NCI-H774 (cell line): ENCODE measurements at regions not wholly inside any gene's neighbourhood (a gene's known extent, or its start where the extent isn't known, plus 50 kb on each side); places are given as distances from the start of the nearest gene placed in this dataset.
"Not testable (repeated sequence)": the region's sequence is repeated elsewhere in the genome, so short reads cannot be mapped to it uniquely, and the experiment has no call there.

ENCODE experiments used
- DNase-seq: peaks from one replicate; lab custom pipeline; 2025; lab: John Stamatoyannopoulos, UW

GRCh38 chr6:8361259-8361658 lies 74.1 kb downstream of the SLC35B3 start:
- no peak for DNase-seq

- DNase-seq, result no peak
Measured at GRCh38 chr6:8352966-8353340, 82.4 kb downstream of the SLC35B3 start.

- DNase-seq, result no peak
Measured at GRCh38 chr6:8352335-8352965, 82.9 kb downstream of the SLC35B3 start.

- DNase-seq, result no peak
Measured at GRCh38 chr6:8343600-8343999, 91.7 kb downstream of the SLC35B3 start.

- no peak for DNase-seq
Measured at GRCh38 chr6:8342241-8342819, 93.0 kb downstream of the SLC35B3 start.

- DNase-seq, result no peak
Measured at GRCh38 chr6:8337147-8337546, 98.2 kb downstream of the SLC35B3 start.

GRCh38 chr6:8336406-8337057 lies 98.8 kb downstream of the SLC35B3 start:
- DNase-seq, result no peak

GRCh38 chr6:8335896-8336295 lies 99.4 kb downstream of the SLC35B3 start:
- no peak for DNase-seq

- DNase-seq, result peak; percentile 21
Measured at GRCh38 chr6:8335381-8335780, 100.0 kb downstream of the SLC35B3 start.

GRCh38 chr6:8334113-8334512 lies 101.2 kb downstream of the SLC35B3 start:
- no peak for DNase-seq

- peak; percentile 53 for DNase-seq
Measured at GRCh38 chr6:8329562-8329961, 105.8 kb downstream of the SLC35B3 start.

- DNase-seq, result no peak
Measured at GRCh38 chr6:8325743-8326142, 109.6 kb downstream of the SLC35B3 start.

GRCh38 chr6:8322659-8323058 lies 112.7 kb downstream of the SLC35B3 start:
- DNase-seq, result no peak

GRCh38 chr6:8321671-8322404 lies 113.5 kb downstream of the SLC35B3 start:
- DNase-seq, result no peak

GRCh38 chr6:8315154-8315553 lies 120.2 kb downstream of the SLC35B3 start:
- DNase-seq, result no peak

- no peak for DNase-seq
Measured at GRCh38 chr6:8301502-8301901, 133.8 kb downstream of the SLC35B3 start.

GRCh38 chr6:8299034-8299433 lies 136.3 kb downstream of the SLC35B3 start:
- no peak for DNase-seq

- DNase-seq, result not testable (repeated sequence)
Measured at GRCh38 chr6:8282946-8283345, 152.4 kb downstream of the SLC35B3 start.

GRCh38 chr6:8282380-8282779 lies 153.0 kb downstream of the SLC35B3 start:
- no peak for DNase-seq

GRCh38 chr6:8279041-8279805 lies 156.1 kb downstream of the SLC35B3 start:
- no peak for DNase-seq

GRCh38 chr6:8278562-8278961 lies 156.8 kb downstream of the SLC35B3 start:
- DNase-seq, result no peak

- no peak for DNase-seq
Measured at GRCh38 chr6:8277769-8278168, 157.6 kb downstream of the SLC35B3 start.
